GM12872 (cell line): ENCODE measurements at regions not wholly inside any gene's neighbourhood (a gene's known extent, or its start where the extent isn't known, plus 50 kb on each side); places are given as distances from the start of the nearest gene placed in this dataset.

Experiments
- CTCF ChIP-seq: IDR thresholded peaks from 3 replicates; pipeline ENCODE4 v1.5.1; 2011; ENCODE audit warnings: low read depth, mild to moderate bottlenecking, low read length, moderate library complexity; ENCODE audit not compliant: insufficient read depth

GRCh38 chr9:16982780-16983310 lies 112.4 kb upstream of the BNC2 start:
- no peak for TF ChIP-seq CTCF

- no peak for TF ChIP-seq CTCF
Observed at GRCh38 chr9:16976427-16976826, 106.0 kb upstream of the BNC2 start.

- TF ChIP-seq CTCF, result no peak
Observed at GRCh38 chr9:16974436-16974835, 104.0 kb upstream of the BNC2 start.

- no peak for TF ChIP-seq CTCF
Observed at GRCh38 chr9:16970321-16970720, 99.9 kb upstream of the BNC2 start.

GRCh38 chr9:16964228-16964627 lies 93.8 kb upstream of the BNC2 start:
- TF ChIP-seq CTCF, result no peak

- TF ChIP-seq CTCF, result no peak
Observed at GRCh38 chr9:16960084-16960483, 89.6 kb upstream of the BNC2 start.

- no peak for TF ChIP-seq CTCF
Observed at GRCh38 chr9:16959391-16959790, 88.9 kb upstream of the BNC2 start.

- TF ChIP-seq CTCF, result no peak
Observed at GRCh38 chr9:16954040-16954439, 83.6 kb upstream of the BNC2 start.
